ENCODE measurements at regions not wholly inside any gene's neighbourhood (a gene's known extent, or its start where the extent isn't known, plus 50 kb on each side); places are given as distances from the start of the nearest gene placed in this dataset.

DNA sequence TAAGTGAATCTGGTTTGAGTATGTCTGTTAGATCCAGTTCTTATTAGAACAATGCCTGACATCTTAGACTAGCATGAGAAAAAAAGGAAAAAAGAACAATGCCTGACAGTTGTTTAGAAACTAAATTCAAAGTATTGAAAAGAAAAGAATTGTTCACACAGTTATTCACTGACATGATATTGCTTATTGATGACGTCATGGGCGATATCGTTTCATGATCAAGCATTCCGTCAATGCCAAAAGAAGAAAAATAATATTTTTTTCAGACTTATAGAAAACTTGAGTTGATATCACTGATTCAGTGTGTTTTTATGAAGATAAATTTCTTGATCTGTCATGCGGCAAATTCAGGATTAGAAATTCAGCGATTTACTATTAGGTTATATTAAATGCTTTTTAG is 196.5 kb upstream of the AGR3 start (continued):
- TF ChIP-seq ESRRA (IDR thresholded peaks at IDR 0.05; ENCODE audit: low read length): no peak
- no peak for TF ChIP-seq KLF5 (IDR thresholded peaks at IDR 0.05; ENCODE audit: partially characterized antibody)
- no peak for TF ChIP-seq RUNX3 (IDR thresholded peaks at IDR 0.05; ENCODE audit: low read length)

DNA sequence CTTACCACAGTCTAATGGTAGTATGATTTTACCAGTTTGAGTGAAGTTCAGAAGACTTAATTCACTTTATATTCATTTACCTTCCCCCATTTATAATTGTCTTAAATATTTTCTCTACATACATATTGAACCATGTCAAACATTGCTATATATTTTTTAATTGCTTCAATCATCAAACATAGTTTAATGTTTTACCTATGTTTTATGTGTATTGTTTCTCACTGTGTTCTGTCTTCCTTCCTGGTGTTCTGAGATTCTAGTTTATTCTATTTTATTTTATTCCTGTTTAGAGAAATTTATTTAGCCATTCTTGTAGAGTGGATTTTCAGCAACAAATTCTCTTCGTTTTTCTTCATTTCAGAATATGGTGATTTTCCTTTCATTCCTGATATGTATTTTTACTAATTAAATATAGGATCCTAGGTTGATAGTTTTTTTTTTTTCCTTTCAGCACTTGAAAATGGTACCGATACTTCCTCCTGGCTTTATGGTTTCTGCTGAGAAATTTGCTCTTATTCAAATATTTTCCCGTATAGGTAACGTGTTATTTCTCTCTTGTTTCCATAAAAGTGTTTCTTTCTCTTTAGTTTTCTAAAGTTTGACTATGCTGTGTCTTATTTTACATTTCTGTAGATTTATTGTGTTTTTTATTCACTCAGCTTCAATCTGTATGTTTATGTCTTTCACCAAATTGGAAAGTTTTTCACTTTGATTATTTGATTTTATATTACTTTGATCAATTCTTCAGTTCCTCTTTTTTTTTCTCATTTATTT is 201.8 kb upstream of the AGR3 start:
- no peak for FAIRE-seq
- WGBS (ENCODE audit: insufficient coverage, insufficient replicate concordance, low lambda C conversion rate, missing lambda C conversion rate): 96% methylated on average over 4 of the region's 4 CpGs

DNA sequence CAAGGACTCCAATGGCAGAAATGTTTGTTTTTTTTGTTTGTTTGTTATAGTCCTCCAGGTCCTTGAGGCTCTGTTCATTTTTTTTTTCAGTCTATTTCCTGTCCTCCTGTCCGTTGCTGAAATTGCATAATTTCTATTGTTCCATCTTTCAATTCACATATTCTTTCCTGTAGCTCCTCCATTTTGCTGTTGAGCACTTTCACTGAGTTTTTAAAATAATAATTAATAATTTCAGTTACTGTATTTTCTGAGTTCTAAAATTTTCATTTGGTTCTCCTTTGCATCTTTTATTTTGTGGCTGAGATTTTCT is 202.3 kb upstream of the AGR3 start:
- CTCF ChIA-PET: no interaction called here

More for the DNA sequence above, 201.8 kb upstream of the AGR3 start:
- H4K20me1 ChIP-seq (ENCODE audit: control insufficient read depth, insufficient read depth): no peaks in the 10 kb centered on the region
- no peak overlapping the region for H2AFZ ChIP-seq (ENCODE audit: control insufficient read depth, low read depth, low read length)
- POLR2A ChIA-PET: no interaction called here
- in situ Hi-C loops (cut with MboI): no loop called here
- no peaks in the 10 kb centered on the region for H3K27me3 ChIP-seq (replicated peaks in 1 of 2; ENCODE audit: control insufficient read depth in 2 of 2, insufficient read depth in 2 of 2, low read length in 1 of 2)
- BruUV-seq (replicated peaks): no TSS peak
- SMC1A ChIA-PET (ENCODE audit: uncharacterized antibody, unreplicated experiment): interaction anchor here (1.0 kb wide), 1 partner anchor 9 kb away, joined by 3 read pairs; no protein-coding TSS in a partner anchor
- H3K4me2 ChIP-seq (ENCODE audit: control insufficient read depth, insufficient read depth): no peak overlapping the region
- H3K79me2 ChIP-seq (ENCODE audit: control insufficient read depth, insufficient read depth, low read length): no peaks in the 10 kb centered on the region
- H3K9ac ChIP-seq (ENCODE audit: control insufficient read depth, insufficient read depth, low read length): no peak overlapping the region
- ATAC-seq: no peak
- no peaks in the 10 kb centered on the region for H3K9me3 ChIP-seq (replicated peaks; ENCODE audit: control insufficient read depth, insufficient read depth, low read length)
- H3K36me3 ChIP-seq (ENCODE audit: control insufficient read depth in 2 of 2, insufficient read depth in 2 of 2, low read length in 1 of 2): no peaks in the 10 kb centered on the region
- DNase-seq (ENCODE audit: low read depth, low spot score): no peak
- CTCF ChIA-PET: no interaction called here
- intact Hi-C loops (cut with micrococcal nuclease; ENCODE audit: unreplicated experiment): no loop called here
- TF ChIP-seq SPI1 (IDR thresholded peaks at IDR 0.05; ENCODE audit: borderline replicate concordance, insufficient read depth, low read depth, low read length) (peak; percentile 21; the same call in 1 of the 2 replicates), NR2C1 (IDR thresholded peaks at IDR 0.05) (no peak), WRNIP1 (IDR thresholded peaks at IDR 0.05; ENCODE audit: borderline replicate concordance, low read depth, low read length) (no peak)
- RAD21 ChIA-PET (ENCODE audit: unreplicated experiment): interaction anchor here (0.7 kb wide), 1 partner anchor 38 kb away, joined by 4 read pairs; no protein-coding TSS in a partner anchor
- H3K4me1 ChIP-seq (ENCODE audit: control insufficient read depth, insufficient read depth, low read length): no peaks in the 10 kb centered on the region
- no peak overlapping the region for H3K27ac ChIP-seq (ENCODE audit: control insufficient read depth, insufficient read depth)
- no peak overlapping the region for H3K4me3 ChIP-seq

More for the DNA sequence above, 202.3 kb upstream of the AGR3 start:
- RAD21 ChIA-PET (ENCODE audit: unreplicated experiment): no interaction called here
- Histone ChIP-seq H3K4me2 (ENCODE audit: control insufficient read depth, insufficient read depth) (no peak overlapping the region), H3K4me1 (ENCODE audit: control insufficient read depth, insufficient read depth, low read length) (no peaks in the 10 kb centered on the region), H3K36me3 (ENCODE audit: control insufficient read depth in 2 of 2, insufficient read depth in 2 of 2, low read length in 1 of 2) (no peaks in the 10 kb centered on the region), H3K9me3 (replicated peaks; ENCODE audit: control insufficient read depth, insufficient read depth, low read length) (no peaks in the 10 kb centered on the region), H4K20me1 (ENCODE audit: control insufficient read depth, insufficient read depth) (no peaks in the 10 kb centered on the region), H3K79me2 (ENCODE audit: control insufficient read depth, insufficient read depth, low read length) (no peaks in the 10 kb centered on the region), H3K27ac (ENCODE audit: control insufficient read depth, insufficient read depth) (no peak overlapping the region), H3K9ac (ENCODE audit: control insufficient read depth, insufficient read depth, low read length) (no peak overlapping the region), H3K27me3 (replicated peaks in 1 of 2; ENCODE audit: control insufficient read depth in 2 of 2, insufficient read depth in 2 of 2, low read length in 1 of 2) (no peaks in the 10 kb centered on the region), H2AFZ (ENCODE audit: control insufficient read depth, low read depth, low read length) (no peak overlapping the region), H3K4me3 (no peak overlapping the region)
- no peak for ATAC-seq
- no peak for FAIRE-seq
- intact Hi-C loops (cut with micrococcal nuclease; ENCODE audit: unreplicated experiment): no loop called here
- in situ Hi-C loops (cut with MboI): no loop called here
- WGBS (ENCODE audit: insufficient coverage, insufficient replicate concordance, low lambda C conversion rate, missing lambda C conversion rate): 100% methylated on average over 1 of the region's 1 CpG
- SMC1A ChIA-PET (ENCODE audit: uncharacterized antibody, unreplicated experiment): interaction anchor here (1.0 kb wide), 1 partner anchor 9 kb away, joined by 3 read pairs; no protein-coding TSS in a partner anchor
- BruUV-seq (replicated peaks): no TSS peak
- DNase-seq (ENCODE audit: low read depth, low spot score): no peak
- POLR2A ChIA-PET: no interaction called here
- TF ChIP-seq RBBP5 (conservative IDR thresholded peaks at IDR 0.05): no peak
- TF ChIP-seq, protein P1, sequence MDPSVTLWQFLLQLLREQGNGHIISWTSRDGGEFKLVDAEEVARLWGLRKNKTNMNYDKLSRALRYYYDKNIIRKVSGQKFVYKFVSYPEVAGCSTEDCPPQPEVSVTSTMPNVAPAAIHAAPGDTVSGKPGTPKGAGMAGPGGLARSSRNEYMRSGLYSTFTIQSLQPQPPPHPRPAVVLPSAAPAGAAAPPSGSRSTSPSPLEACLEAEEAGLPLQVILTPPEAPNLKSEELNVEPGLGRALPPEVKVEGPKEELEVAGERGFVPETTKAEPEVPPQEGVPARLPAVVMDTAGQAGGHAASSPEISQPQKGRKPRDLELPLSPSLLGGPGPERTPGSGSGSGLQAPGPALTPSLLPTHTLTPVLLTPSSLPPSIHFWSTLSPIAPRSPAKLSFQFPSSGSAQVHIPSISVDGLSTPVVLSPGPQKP (IDR thresholded peaks at IDR 0.05; ENCODE audit: low read depth, low read length): no peak
- TF ChIP-seq EZH2 (IDR thresholded peaks at IDR 0.05; ENCODE audit: borderline replicate concordance, control insufficient read depth, low read depth, low read length): no peak
- TF ChIP-seq SUPT20H (IDR thresholded peaks at IDR 0.05; ENCODE audit: borderline replicate concordance, control insufficient read depth, low read depth, low read length): no peak
- TF ChIP-seq CHD4 (IDR thresholded peaks at IDR 0.05): no peak
